Myocyte (in vitro differentiated cells): ENCODE measurements at regions not wholly inside any gene's neighbourhood (a gene's known extent, or its start where the extent isn't known, plus 50 kb on each side); places are given as distances from the start of the nearest gene placed in this dataset.

Experiments used
- DNase-seq: peaks from one replicate; pipeline ENCODE4 v3.0.0-alpha.2; 2012; ENCODE audit warnings: low read depth

DNA sequence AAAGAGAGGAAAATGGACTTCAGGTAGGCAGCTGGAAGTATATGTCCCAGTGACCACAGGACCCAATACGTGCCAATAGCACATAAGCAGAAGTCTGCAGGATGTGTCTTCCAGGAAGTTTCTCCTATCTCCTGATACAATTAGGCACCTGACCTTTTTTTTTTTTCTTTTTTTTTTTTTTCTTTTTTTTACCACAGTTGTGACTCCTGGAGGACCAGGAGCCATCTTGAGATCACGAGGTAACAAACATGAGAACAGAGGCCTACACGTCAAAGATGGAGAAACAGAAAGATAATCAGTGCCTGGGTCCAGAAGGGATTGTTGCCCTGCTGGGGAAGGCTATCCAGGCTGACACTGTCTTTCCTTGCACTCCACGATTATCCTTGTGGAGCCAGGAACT lies 312.4 kb upstream of the NEBL start:
- no peak for DNase-seq

DNA sequence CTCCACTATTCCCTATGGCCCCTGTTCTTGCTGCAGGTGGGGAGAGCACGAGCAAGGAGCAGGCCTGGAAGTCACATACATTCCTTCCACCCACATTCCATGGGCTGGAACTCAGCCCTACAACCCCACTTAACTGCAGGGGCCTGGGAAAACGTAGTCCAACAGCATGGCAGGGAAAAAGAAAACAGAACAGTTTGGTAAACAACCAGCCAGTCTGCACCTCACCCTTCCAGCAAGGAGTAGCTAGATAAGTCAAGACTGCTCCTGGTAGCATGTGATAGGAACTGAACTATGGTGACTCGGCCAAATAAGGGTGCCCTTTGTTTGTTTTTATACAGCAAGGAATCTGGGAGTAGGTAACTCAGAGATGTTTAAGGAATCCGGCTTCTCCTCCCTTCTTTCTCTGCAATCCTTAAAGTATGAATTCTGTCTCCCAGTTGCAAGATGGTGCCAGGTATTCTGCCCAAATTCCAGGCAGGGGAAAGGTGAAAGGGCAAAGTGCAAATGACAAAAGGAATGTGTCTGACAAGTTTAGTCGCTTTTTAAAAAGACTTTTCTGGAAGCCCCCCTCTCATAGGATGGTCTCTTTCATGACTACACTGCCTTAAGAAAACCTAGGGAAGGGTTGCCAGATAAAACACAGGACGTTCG lies 311.7 kb upstream of the NEBL start:
- DNase-seq: no peak

DNA sequence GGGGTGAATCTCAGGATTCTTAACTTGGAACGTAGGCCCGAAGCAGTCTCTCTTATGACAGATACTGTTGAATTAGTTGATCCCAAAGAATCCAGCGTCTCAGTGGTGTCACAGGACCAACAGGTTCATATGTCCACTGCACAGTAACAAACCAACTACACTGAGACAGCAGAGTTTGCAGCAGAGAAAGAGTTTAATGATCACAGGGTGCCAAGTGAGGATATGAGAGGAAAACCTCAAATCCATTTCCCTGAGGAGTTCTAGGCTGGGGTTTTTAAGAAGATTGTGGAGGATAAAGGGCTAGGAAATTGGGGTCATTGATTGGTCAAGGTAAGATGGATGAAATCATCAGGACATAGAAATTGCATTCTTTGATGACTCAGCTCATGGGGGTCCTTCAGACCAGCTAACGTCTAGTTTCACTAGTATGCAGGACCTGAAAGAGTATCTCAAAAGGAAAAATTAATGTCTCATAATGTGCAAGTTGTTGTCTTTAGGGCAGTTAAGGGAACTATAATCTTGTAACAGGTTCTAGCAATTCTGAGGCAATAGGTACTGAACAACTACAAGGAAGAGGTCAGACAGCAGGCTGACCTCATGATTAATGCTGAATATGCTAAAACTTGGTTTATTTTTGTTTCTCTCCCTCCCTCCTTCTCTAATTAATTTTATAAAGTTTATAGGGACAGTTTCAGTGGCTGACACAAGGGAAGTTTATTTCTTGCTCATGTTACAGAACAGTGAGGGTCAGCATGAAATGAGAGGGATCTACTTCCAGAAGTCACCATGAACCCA lies 310.9 kb upstream of the NEBL start:
- DNase-seq: no peak

DNA sequence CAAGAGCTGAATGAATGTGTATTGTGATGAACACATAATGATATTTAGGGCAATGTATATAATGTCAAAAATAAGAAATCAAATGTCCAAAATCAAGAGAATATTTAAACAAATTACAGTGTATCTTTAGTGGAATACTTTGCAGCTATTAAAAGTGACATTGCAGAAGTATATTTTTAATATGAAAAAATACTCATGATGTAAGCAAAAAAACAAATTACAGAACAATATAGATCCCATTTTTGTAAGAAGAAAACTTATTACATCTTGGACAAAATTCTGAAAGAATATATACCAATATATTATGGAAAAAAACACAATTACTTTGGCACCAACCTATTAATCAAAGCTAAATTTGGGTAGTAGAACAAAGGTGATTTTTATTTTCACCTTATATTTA lies 308.2 kb upstream of the NEBL start:
- DNase-seq: no peak

DNA sequence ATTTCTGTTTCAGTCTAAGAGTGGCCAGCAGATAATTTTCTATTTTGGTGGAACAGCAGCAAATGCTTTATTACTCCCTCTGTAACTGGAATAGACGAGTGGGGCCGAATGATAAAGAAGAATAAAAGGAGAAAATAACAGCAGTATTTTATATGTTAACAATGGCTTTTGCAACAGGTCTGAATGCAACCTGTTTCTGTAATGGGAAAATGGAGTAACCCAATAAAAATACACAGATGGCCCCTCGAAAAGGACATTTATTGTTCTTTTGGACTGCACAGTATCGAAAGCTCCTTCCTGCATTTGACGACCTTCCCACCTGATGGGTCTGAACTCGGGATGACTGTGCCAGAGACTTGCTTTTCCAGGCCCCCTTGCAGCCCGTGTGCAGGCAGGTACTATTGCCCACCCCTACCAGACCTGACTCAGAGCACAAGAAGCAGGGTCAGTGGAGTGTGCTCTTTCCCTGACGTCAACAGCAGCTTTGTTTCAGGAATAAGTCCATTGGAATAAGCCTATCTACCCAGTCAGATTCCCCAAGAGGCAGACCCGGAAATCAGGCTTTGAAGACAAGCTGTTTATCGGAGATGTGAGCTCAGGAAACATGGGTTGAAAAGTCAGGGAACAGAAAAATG lies 306.5 kb upstream of the NEBL start:
- DNase-seq: no peak

DNA sequence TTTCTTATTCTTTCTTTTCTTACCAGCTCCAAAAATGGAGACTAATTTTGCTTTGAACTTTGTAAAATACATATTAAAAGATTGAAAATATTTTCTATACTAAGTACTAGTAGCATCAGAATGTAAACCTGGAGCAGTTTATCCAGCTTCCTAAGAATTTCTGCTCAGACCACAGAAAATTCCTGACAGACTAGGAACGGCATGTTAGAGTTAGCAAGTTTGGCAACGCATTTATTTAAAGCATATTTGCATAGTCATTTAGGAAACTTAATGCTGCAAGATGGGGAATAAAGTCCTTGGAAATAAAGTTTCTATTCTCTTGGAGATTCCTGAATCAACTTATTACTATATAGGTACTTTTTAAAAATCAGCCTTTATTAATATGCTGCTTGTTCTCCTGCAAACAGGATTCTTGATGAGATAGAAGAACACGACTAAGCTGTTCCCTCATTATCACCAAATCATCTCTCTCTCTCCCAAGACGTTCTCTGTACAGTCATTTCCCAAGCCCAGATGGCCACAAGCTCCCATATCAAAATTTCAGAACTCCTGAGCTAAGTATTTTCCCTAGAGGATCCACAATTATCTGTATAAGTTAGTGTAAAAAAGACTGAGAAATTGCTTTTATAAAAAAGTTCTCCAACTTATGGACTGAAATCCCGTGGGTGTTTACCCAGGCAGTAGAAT lies 305.8 kb upstream of the NEBL start:
- DNase-seq: no peak

DNA sequence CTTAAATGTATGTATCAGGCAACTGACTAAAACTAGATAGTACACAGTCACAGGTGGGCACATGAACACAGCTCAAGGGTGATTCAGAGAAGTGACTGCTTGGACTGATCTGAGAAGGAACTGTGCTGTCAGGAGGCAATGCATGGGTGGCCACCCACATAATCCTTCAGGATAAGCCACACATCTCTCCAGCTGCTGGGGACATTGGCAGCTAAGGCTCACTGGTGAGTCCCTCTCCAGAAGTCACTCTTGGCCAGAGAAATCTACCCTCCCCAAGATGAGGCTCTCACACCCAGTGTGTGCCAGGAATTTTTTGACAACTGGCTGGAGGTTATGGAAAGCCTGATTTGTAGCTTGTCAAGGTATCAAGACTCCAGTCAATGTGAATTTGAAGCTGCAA lies 302.4 kb upstream of the NEBL start:
- DNase-seq: no peak

DNA sequence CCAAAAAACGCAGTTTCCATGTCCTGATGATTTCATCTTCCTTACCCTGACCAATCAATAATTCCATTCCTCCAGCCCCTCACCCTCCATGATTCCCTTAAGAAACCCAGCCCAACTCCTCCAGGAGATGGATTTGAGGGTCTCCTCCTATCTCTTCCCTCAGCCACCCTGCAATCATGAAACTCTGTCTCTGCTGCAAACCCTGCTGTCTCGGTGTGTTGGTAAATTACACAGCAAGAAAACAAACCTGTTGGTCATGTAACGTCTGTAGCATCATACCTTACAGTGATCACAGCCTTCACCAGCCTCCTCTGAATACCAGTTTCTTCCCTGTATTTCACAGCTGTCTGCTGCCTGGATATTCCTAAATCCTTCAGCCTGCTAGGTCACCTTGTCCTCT lies 300.7 kb upstream of the NEBL start:
- no peak for DNase-seq

DNA sequence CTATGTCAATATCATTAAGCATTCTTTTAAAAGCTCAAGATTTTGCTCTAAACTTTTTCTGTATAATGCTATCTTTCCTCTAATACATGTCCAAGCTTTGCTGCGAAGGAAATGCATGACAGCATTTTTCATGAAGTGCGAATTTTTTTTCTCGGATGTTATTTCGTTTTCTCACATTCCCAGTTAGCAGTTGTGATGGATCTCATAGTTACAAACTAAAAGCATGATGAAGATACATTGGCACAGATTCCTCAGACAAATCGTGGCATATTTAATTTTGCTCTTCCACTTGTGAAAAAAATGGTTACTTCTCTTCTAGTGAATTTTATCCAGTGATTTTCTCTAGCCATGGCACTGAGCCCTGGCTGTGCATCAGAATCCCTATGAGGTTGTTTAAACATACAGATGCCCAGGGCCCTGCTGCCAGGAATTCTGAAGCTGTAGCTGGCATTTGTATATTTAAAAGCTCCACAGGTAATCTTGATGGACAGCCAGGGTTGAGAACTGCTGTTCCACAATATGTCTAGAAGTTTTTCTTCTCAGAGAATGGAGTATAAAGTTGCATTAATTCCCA lies 299.8 kb upstream of the NEBL start:
- no peak for DNase-seq

DNA sequence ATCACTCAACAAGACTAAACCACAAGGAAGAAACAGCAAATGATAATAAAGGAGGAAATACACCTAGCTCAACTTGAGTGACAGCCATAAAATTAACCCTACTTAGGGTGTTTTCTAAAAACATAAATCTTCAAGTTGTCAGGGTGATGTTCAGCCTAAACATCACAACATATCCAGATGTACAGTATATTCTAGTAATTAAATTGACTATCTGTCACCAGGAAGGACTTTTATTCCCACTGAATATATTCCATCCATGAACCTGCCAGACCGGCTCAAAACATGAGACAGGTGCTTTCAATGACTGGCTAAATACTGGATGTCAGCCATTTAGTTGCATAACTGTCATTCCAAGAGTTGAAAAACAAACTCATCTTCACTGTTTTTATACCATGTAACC lies 298.1 kb upstream of the NEBL start:
- peak; percentile 21 for DNase-seq

DNA sequence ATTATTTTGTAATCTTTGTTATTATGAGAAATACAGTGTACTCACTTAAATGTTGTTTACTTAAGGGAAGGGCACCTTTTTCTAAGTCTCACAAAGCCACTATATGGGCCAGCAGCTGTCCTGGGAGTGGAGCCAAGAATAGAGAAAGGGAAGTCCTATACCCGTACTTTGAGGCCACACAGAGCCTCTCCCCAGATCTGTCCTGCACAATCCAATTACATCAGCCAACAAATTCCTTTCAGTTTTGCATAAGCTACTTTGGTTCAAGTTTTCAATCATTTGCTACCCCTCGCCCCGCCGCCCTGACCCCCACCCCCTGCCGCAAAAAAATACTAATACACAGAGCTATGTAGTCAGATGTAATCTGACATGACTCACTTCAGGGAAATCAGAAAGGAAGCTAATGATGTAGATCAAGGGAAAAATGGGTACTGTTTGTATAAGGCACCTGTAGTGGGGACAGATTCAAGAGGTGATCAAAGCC lies 297.4 kb upstream of the NEBL start:
- DNase-seq: peak; percentile 60

DNA sequence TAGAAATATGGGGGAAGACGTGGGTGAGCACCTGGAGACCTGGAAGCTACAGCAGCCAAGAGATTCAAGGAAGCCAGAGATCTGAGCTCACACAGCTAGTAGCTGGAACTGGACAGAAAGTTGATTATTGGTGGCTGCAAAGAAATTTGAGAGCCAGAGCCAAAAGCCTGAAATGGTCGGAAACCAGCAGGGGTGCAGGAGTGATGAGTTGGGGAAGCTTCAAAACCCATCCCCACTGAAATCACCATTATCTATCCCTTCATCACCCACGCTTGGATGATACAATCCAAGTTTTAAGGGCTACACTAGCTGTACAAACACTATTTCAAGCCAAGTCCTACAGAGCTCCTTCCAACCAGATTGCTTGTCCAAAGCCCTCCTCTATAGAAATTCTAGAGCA lies 296.1 kb upstream of the NEBL start:
- no peak for DNase-seq

DNA sequence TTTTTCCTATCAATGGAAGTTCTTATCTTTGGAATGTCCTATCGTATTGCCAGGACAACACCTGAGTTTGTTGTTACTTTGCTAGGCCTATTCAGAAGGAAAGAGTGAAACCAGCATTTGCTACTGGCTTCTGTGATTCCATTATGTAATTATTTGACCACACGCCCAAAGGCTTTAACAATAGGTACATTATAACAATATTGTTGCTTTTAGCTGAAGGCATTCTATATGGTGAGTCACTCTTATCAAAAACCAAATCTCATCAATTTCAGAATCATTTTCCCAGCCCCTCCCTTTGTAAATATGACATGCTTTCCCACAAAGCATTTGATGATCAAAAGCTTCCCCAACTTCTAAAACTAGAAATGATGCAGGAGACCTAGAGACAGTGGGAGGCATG lies 294.4 kb upstream of the NEBL start:
- DNase-seq: no peak

DNA sequence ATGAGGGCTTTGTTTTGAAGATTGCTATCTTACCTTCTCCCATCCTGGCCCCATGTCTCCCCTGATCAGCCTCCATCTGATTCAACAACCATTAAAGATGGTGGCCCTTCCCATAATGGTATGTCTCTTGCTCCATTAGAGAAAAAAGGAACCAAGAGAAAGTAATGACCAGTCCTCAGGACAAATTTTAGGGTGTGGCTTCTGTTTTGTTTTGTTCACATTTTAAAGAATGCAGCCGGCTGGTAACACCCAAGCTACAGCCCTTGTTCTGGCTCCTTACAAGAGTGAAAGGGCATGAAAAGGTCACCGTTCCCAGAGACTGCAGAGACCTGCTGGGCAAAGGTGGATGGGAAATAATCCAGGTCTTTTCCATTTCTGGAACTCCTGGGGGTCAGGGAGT lies 287.9 kb upstream of the NEBL start:
- DNase-seq: no peak

DNA sequence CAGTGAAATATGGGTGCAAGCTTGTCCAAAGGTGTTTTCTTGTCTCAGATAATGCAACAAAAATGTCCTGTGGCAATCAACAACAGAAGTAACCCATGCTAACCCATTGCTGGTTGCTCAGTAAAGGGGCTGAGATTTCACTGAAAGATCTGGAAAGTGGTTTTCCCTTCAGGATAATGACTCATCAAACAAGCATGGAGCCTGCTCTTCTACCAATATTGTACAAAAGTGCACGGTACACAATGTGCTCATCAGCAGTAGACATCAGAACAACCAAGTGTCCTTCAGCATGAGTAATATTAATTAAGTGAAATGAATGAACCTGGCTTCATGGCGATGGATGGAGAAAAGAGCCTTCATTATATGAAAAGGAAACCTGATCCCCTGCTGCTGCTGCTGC lies 287.1 kb upstream of the NEBL start:
- DNase-seq: no peak

DNA sequence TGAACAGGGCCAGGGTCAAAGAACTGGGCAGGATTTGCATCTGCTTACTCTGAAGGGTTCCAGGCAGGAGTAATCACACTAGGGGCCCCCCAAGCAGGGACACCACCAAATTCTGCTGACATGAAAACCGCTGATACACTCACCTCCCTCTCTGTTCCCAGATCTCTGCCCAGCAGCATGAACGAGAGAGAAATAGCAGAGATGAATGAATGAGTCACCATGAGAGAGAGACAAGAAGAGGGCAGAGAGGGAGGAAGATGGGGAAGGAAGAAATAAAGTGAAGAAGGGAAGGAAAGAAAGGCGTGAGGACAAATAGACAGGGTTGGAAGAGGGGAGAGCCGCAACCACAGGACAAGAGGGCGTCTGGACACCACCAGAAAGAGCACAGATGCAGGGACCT lies 285.9 kb upstream of the NEBL start:
- DNase-seq: no peak

DNA sequence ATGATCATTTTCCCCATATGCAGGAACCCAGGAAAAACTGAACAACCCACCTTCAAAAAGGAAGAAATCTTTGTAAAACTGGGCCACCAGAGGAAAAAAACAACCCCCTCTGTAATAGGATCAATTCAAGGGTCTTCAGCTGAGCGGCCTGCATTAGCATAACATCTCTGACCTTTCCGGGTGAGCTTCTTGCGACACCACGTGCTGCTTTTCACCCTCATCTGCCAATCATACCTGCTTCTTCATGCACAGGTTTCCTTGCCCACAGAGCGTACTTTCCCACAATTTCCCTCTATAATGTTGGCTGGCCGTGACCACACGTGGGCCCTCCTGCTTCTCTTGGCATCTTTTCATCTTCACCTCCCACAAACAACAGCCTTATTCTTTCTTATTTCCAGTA lies 284.3 kb upstream of the NEBL start:
- DNase-seq: no peak

DNA sequence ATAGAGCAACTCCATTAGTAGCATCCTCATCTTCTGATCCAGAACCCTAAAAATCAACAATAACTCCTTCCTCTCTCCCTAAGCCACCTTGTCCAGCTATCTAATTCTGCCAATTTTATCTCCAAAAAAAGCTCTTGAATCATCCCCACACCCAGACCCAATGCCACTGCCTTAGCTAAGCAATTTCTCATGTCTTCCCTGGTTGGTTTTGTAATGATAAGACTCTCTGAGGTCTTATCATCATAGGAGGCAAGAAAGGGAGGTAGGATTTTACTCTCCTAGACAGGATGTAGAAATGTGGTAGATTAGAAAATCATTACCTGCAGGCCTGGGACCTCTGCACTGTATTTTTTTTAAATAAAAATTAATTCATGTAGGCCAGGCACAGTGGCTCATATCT lies 283.5 kb upstream of the NEBL start:
- DNase-seq: no peak

DNA sequence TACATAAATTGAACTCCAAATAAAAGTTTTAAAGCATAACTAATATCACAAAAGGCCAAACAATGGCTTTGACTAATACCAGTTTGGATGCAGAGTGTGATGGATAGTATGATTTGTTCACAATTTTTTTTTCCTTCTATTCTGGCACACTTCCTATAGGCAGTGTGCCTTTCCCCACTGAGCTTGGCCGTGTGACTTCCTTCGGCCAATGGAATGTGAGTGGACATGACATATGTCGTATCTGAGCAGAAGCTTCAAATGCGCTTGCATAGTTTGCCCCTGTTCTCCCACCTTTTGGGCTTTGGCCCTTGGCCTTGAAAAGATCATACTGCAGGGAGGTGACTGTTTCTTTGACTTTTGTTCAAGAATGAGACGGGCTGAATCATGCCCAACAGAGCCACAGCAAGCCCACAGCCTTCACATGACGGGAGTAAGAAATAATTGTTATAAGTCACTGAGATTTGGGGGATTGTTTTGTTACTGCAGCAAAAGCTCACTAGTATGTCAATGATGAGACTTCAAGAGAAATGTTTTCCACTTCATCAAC lies 279.9 kb upstream of the NEBL start:
- no peak for DNase-seq

DNA sequence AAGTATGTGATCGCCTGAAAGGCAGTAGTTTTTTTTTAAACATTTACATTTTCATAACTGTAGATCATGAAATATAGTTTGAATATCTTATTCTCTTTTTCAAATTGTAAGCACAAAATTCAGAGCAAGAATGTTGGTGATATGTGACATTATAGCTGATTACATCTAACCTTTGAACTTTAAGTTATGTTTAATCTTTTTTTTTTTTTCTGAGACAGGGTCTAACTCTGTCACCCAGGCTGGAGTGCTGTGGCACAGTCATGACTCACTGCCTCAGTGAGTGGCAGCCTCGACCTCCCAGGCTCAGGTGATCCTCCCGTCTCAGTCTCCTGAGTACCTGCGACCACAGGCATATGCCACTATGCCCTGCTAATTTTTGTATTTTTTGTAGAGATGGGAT lies 278.7 kb upstream of the NEBL start:
- DNase-seq: no peak

DNA sequence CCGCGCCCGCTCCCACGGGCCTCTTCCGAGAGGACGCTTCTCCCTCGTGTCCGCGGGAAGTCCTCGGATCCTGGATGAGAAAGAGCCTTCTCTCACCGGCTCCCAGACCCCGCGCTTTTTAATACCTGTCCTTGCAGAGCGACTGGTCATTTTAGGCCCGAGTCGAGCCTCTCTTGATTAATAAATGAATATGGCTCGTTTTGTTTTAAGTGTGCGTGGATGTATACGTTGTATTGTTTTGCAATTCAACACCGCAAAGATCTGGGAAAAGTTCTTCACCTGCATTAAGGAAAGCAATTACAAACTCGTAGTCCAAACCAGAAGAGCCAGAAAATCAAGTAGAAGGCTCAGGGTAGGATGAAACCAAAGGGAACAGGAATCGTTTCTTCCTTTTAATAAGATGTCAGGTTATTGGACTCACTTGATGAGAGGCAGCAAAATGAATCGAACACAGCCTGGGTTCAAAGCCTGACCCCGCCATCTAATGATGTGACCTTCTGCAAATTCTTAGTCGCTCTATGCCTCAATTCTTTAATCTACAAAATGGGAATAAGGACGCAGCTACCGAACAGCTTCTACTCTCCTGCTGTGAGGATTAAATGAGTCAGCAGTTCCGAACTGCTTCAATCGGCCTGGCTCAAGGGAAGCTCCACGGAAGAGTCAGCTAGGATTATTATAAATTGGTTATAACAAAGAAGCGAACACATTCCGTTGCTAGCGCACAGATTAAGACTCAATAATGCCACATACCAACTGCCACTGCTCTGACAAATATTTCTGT lies 277.8 kb upstream of the NEBL start:
- no peak for DNase-seq
